ENCODE measurements at regions not wholly inside any gene's neighbourhood (a gene's known extent, or its start where the extent isn't known, plus 50 kb on each side); places are given as distances from the start of the nearest gene placed in this dataset.

- no peaks in the 10 kb centered on the region for H3K4me1 ChIP-seq (ENCODE audit: control insufficient read depth in 2 of 2, insufficient read depth in 2 of 2, low read length in 2 of 2)
- H3K9ac ChIP-seq (ENCODE audit: low read depth in 1 of 2, low read length in 2 of 2) = no peak overlapping the region
- H3K9me3 ChIP-seq (ENCODE audit: control insufficient read depth in 2 of 2, low read length in 2 of 2) = no peaks in the 10 kb centered on the region
- H3K27ac ChIP-seq (ENCODE audit: low read depth in 2 of 2, low read length in 2 of 2) = no peak overlapping the region
- H3K36me3 ChIP-seq (ENCODE audit: control insufficient read depth in 2 of 2, insufficient read depth in 2 of 2, low read length in 2 of 2) = no peaks in the 10 kb centered on the region
- H3K27me3 ChIP-seq (ENCODE audit: control insufficient read depth in 2 of 2, insufficient read depth in 2 of 2, low read length in 2 of 2) = no peaks in the 10 kb centered on the region
- H3K4me3 ChIP-seq (ENCODE audit: low read length in 2 of 2) = no peak overlapping the region
These were observed 411.2 kb downstream of the KCTD12 start for GRCh38 chr13:76474966-76475365.

- no peak overlapping the region for H3K4me3 ChIP-seq (ENCODE audit: low read length in 2 of 2)
- H3K27ac ChIP-seq (ENCODE audit: low read depth in 2 of 2, low read length in 2 of 2) = no peak overlapping the region
- H3K27me3 ChIP-seq (ENCODE audit: control insufficient read depth in 2 of 2, insufficient read depth in 2 of 2, low read length in 2 of 2) = no peaks in the 10 kb centered on the region
- no peaks in the 10 kb centered on the region for H3K9me3 ChIP-seq (ENCODE audit: control insufficient read depth in 2 of 2, low read length in 2 of 2)
- no peaks in the 10 kb centered on the region for H3K36me3 ChIP-seq (ENCODE audit: control insufficient read depth in 2 of 2, insufficient read depth in 2 of 2, low read length in 2 of 2)
- no peak overlapping the region for H3K9ac ChIP-seq (ENCODE audit: low read depth in 1 of 2, low read length in 2 of 2)
- no peaks in the 10 kb centered on the region for H3K4me1 ChIP-seq (ENCODE audit: control insufficient read depth in 2 of 2, insufficient read depth in 2 of 2, low read length in 2 of 2)
These were observed 411.8 kb downstream of the KCTD12 start for GRCh38 chr13:76474356-76474755.

DNA sequence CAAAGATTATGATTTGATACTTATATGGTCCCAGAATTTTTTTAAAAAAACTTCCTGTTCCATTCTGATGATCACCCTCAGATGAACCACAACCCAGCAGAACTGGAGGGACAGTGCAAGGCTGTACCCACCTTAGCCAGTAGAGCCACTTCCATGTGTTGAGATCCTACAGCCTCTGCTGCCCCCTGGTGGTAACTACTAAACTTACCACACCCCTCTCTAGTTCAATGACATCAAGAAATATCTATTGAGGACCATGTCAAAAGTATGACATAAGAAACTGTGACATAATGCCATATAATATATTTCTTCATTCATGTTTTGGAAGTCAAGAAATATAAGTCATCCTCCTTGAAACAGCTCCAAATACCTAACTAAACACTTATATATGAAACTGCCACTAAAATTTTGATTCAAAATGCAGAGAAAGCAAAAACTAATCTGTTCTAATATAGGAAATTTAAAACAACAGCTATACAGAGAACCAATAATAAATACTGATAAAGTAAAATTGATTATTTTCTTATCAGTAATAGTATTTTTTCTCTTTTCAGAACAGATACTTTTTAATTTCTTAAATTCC is 412.6 kb downstream of the KCTD12 start:
- no peaks in the 10 kb centered on the region for H3K27me3 ChIP-seq (ENCODE audit: control insufficient read depth in 2 of 2, insufficient read depth in 2 of 2, low read length in 2 of 2)
- no peak overlapping the region for H3K27ac ChIP-seq (ENCODE audit: low read depth in 2 of 2, low read length in 2 of 2)
- H3K9ac ChIP-seq (ENCODE audit: low read depth in 1 of 2, low read length in 2 of 2) = no peak overlapping the region
- no peaks in the 10 kb centered on the region for H3K4me1 ChIP-seq (ENCODE audit: control insufficient read depth in 2 of 2, insufficient read depth in 2 of 2, low read length in 2 of 2)
- no peaks in the 10 kb centered on the region for H3K36me3 ChIP-seq (ENCODE audit: control insufficient read depth in 2 of 2, insufficient read depth in 2 of 2, low read length in 2 of 2)
- no peak overlapping the region for H3K4me3 ChIP-seq (ENCODE audit: low read length in 2 of 2)
- H3K9me3 ChIP-seq (ENCODE audit: control insufficient read depth in 2 of 2, low read length in 2 of 2) = no peaks in the 10 kb centered on the region

DNA sequence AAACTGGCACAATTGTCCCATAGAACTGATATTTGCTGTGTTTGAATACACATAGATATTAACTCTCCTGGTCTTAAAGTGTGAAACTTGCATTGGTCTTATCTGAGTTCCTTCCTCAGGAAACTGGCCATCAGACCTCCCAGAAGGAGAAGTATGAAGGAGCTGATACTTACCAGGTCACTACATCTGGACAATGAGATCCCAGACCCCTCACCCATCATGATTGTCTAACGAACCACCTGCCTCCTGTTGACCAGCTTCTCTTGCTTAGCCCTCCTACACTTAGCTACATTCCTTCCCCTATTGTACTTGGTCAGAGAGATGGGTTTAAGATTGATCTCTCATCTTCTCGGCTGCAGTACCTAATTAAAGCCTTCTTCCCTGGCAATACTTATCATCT is 413.3 kb downstream of the KCTD12 start:
- Histone ChIP-seq H3K27ac (ENCODE audit: low read depth in 2 of 2, low read length in 2 of 2) (no peak overlapping the region), H3K27me3 (ENCODE audit: control insufficient read depth in 2 of 2, insufficient read depth in 2 of 2, low read length in 2 of 2) (no peaks in the 10 kb centered on the region), H3K36me3 (ENCODE audit: control insufficient read depth in 2 of 2, insufficient read depth in 2 of 2, low read length in 2 of 2) (no peaks in the 10 kb centered on the region), H3K4me3 (ENCODE audit: low read length in 2 of 2) (no peak overlapping the region), H3K9me3 (ENCODE audit: control insufficient read depth in 2 of 2, low read length in 2 of 2) (no peaks in the 10 kb centered on the region), H3K9ac (ENCODE audit: low read depth in 1 of 2, low read length in 2 of 2) (no peak overlapping the region), H3K4me1 (ENCODE audit: control insufficient read depth in 2 of 2, insufficient read depth in 2 of 2, low read length in 2 of 2) (no peaks in the 10 kb centered on the region)

- no peak overlapping the region for H3K4me3 ChIP-seq (ENCODE audit: low read length in 2 of 2)
- no peaks in the 10 kb centered on the region for H3K4me1 ChIP-seq (ENCODE audit: control insufficient read depth in 2 of 2, insufficient read depth in 2 of 2, low read length in 2 of 2)
- H3K27me3 ChIP-seq (ENCODE audit: control insufficient read depth in 2 of 2, insufficient read depth in 2 of 2, low read length in 2 of 2) = no peaks in the 10 kb centered on the region
- H3K36me3 ChIP-seq (ENCODE audit: control insufficient read depth in 2 of 2, insufficient read depth in 2 of 2, low read length in 2 of 2) = no peaks in the 10 kb centered on the region
- no peaks in the 10 kb centered on the region for H3K9me3 ChIP-seq (ENCODE audit: control insufficient read depth in 2 of 2, low read length in 2 of 2)
- H3K9ac ChIP-seq (ENCODE audit: low read depth in 1 of 2, low read length in 2 of 2) = no peak overlapping the region
- no peak overlapping the region for H3K27ac ChIP-seq (ENCODE audit: low read depth in 2 of 2, low read length in 2 of 2)
These were observed 414.7 kb downstream of the KCTD12 start for GRCh38 chr13:76471486-76471885.

DNA sequence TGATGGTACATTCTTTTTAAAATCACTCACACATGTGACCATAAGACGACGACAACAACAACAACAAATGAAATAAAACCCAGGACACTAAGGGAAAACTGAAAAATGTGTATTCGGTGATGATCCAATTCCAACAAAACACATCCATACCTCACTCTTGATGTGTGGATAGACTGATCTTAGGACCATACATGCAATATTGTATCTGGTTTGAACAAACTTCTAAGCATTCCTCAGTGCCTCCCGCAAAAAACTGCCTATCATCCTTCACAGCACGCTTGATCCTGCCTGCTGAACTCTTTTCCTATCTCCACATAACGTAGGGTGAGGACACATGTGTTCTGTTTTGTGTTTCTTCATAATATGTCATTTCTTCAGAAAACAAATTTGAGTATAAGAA is 415.2 kb downstream of the KCTD12 start:
- no peaks in the 10 kb centered on the region for H3K27me3 ChIP-seq (ENCODE audit: control insufficient read depth in 2 of 2, insufficient read depth in 2 of 2, low read length in 2 of 2)
- H3K36me3 ChIP-seq (ENCODE audit: control insufficient read depth in 2 of 2, insufficient read depth in 2 of 2, low read length in 2 of 2) = no peaks in the 10 kb centered on the region
- H3K9me3 ChIP-seq (ENCODE audit: control insufficient read depth in 2 of 2, low read length in 2 of 2) = no peaks in the 10 kb centered on the region
- no peak overlapping the region for H3K9ac ChIP-seq (ENCODE audit: low read depth in 1 of 2, low read length in 2 of 2)
- H3K27ac ChIP-seq (ENCODE audit: low read depth in 2 of 2, low read length in 2 of 2) = no peak overlapping the region
- no peak overlapping the region for H3K4me3 ChIP-seq (ENCODE audit: low read length in 2 of 2)
- H3K4me1 ChIP-seq (ENCODE audit: control insufficient read depth in 2 of 2, insufficient read depth in 2 of 2, low read length in 2 of 2) = peaks cover 0 to 1% of the 10 kb centered on the region in 2 donors

DNA sequence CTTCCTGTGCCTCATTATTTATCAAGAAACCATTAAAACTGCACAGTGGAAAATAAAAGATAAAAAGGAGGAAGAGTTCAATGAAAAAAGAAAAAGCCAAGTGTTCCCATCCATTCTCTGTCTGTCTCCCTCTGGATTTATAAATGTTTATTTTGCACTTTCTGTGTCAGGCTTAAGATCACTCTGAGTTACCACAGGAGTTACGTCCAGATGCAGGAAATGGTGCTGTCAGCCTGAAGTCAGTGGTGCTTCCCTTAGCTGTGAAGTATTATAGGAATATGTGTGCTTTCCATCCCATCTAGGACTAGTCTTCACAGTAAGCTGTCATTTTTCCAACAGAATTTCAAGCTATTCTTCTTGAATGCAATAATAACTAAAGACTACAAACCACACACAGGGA is 420.2 kb downstream of the KCTD12 start:
- Histone ChIP-seq H3K36me3 (ENCODE audit: control insufficient read depth in 2 of 2, insufficient read depth in 2 of 2, low read length in 2 of 2) (no peaks in the 10 kb centered on the region), H3K9ac (ENCODE audit: low read depth in 1 of 2, low read length in 2 of 2) (no peak overlapping the region), H3K27me3 (ENCODE audit: control insufficient read depth in 2 of 2, insufficient read depth in 2 of 2, low read length in 2 of 2) (no peaks in the 10 kb centered on the region), H3K4me3 (ENCODE audit: low read length in 2 of 2) (no peak overlapping the region), H3K27ac (ENCODE audit: low read depth in 2 of 2, low read length in 2 of 2) (no peak overlapping the region), H3K9me3 (ENCODE audit: control insufficient read depth in 2 of 2, low read length in 2 of 2) (no peaks in the 10 kb centered on the region), H3K4me1 (ENCODE audit: control insufficient read depth in 2 of 2, insufficient read depth in 2 of 2, low read length in 2 of 2) (peaks cover 0 to 2% of the 10 kb centered on the region in 2 donors)

DNA sequence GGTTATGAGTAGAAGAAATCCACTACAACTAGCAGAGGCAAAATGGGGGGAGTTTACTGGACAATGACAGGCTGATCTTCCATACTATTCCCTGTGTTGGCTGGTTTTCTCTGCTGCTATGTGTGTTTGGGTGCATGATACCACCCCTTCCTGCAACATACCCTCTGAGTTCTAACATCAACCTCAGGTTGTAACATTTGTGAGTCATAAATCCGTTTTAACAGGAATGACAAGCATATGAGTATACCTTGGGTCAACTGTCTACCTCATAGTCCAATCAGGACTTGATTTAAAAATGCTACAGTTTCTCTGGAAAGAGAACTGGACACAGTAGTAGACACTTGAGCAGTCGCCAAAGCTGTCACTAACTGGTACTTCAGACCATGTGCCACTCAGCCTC is 422.9 kb downstream of the KCTD12 start:
- Histone ChIP-seq H3K4me1 (ENCODE audit: control insufficient read depth in 2 of 2, insufficient read depth in 2 of 2, low read length in 2 of 2) (peaks cover 0 to 2% of the 10 kb centered on the region in 2 donors), H3K27me3 (ENCODE audit: control insufficient read depth in 2 of 2, insufficient read depth in 2 of 2, low read length in 2 of 2) (no peaks in the 10 kb centered on the region), H3K36me3 (ENCODE audit: control insufficient read depth in 2 of 2, insufficient read depth in 2 of 2, low read length in 2 of 2) (no peaks in the 10 kb centered on the region), H3K9me3 (ENCODE audit: control insufficient read depth in 2 of 2, low read length in 2 of 2) (no peaks in the 10 kb centered on the region), H3K9ac (ENCODE audit: low read depth in 1 of 2, low read length in 2 of 2) (no peak overlapping the region), H3K4me3 (ENCODE audit: low read length in 2 of 2) (no peak overlapping the region), H3K27ac (ENCODE audit: low read depth in 2 of 2, low read length in 2 of 2) (no peak overlapping the region)

- Histone ChIP-seq H3K27me3 (ENCODE audit: control insufficient read depth in 2 of 2, insufficient read depth in 2 of 2, low read length in 2 of 2) (no peaks in the 10 kb centered on the region), H3K9me3 (ENCODE audit: control insufficient read depth in 2 of 2, low read length in 2 of 2) (no peaks in the 10 kb centered on the region), H3K9ac (ENCODE audit: low read depth in 1 of 2, low read length in 2 of 2) (no peak overlapping the region), H3K4me3 (ENCODE audit: low read length in 2 of 2) (no peak overlapping the region), H3K27ac (ENCODE audit: low read depth in 2 of 2, low read length in 2 of 2) (no peak overlapping the region), H3K36me3 (ENCODE audit: control insufficient read depth in 2 of 2, insufficient read depth in 2 of 2, low read length in 2 of 2) (no peaks in the 10 kb centered on the region), H3K4me1 (ENCODE audit: control insufficient read depth in 2 of 2, insufficient read depth in 2 of 2, low read length in 2 of 2) (peaks cover 0 to 2% of the 10 kb centered on the region in 2 donors)
These were observed 424.2 kb downstream of the KCTD12 start for GRCh38 chr13:76461999-76462398.

- Histone ChIP-seq H3K4me1 (ENCODE audit: control insufficient read depth in 2 of 2, insufficient read depth in 2 of 2, low read length in 2 of 2) (peaks cover 0 to 2% of the 10 kb centered on the region in 2 donors), H3K27ac (ENCODE audit: low read depth in 2 of 2, low read length in 2 of 2) (no peak overlapping the region), H3K9ac (ENCODE audit: low read depth in 1 of 2, low read length in 2 of 2) (no peak overlapping the region), H3K4me3 (ENCODE audit: low read length in 2 of 2) (no peak overlapping the region), H3K36me3 (ENCODE audit: control insufficient read depth in 2 of 2, insufficient read depth in 2 of 2, low read length in 2 of 2) (no peaks in the 10 kb centered on the region), H3K9me3 (ENCODE audit: control insufficient read depth in 2 of 2, low read length in 2 of 2) (no peaks in the 10 kb centered on the region), H3K27me3 (ENCODE audit: control insufficient read depth in 2 of 2, insufficient read depth in 2 of 2, low read length in 2 of 2) (no peaks in the 10 kb centered on the region)
These were observed 424.7 kb downstream of the KCTD12 start for GRCh38 chr13:76461484-76461883.

DNA sequence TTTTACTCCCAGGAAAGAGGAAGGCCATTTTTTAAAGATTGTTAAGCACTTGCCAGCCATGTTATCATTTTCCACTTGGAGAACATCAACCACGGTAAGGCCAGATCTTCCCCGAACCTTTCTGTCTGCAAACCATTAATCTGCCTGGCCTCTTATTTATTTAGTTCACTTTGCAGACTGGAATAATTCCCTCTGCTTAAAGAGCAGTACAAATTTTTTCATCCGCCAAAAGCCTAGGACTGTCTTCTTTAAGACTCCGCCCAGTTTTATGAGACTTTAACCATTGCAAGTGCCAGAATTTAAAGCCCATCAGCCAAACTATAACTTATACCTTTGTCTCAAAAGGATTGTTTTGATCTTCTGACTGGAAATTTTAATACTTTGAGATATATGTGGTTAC is 426.3 kb downstream of the KCTD12 start:
- Histone ChIP-seq H3K4me1 (ENCODE audit: control insufficient read depth in 2 of 2, insufficient read depth in 2 of 2, low read length in 2 of 2) (no peaks in the 10 kb centered on the region), H3K9me3 (ENCODE audit: control insufficient read depth in 2 of 2, low read length in 2 of 2) (no peaks in the 10 kb centered on the region), H3K36me3 (ENCODE audit: control insufficient read depth in 2 of 2, insufficient read depth in 2 of 2, low read length in 2 of 2) (no peaks in the 10 kb centered on the region), H3K4me3 (ENCODE audit: low read length in 2 of 2) (no peak overlapping the region), H3K27me3 (ENCODE audit: control insufficient read depth in 2 of 2, insufficient read depth in 2 of 2, low read length in 2 of 2) (no peaks in the 10 kb centered on the region), H3K9ac (ENCODE audit: low read depth in 1 of 2, low read length in 2 of 2) (no peak overlapping the region), H3K27ac (ENCODE audit: low read depth in 2 of 2, low read length in 2 of 2) (no peak overlapping the region)
